Cardiac muscle cell (in vitro differentiated cells and primary cell): ENCODE measurements at regions not wholly inside any gene's neighbourhood (a gene's known extent, or its start where the extent isn't known, plus 50 kb on each side); places are given as distances from the start of the nearest gene placed in this dataset.

Experiments used
- DNase-seq, 2 donors: peaks; one replicate each; pipeline versions ENCODE4 v3.0.0 to v3.0.0-alpha.2; 2010 to 2017; ENCODE audit warnings: low read depth in 1 of 2, low spot score in 1 of 2
- H3K27ac ChIP-seq: fragments of 200-600 bp; sonication (generic); 2 replicates; pipeline ENCODE4 v1.5.1; 2016
- H3K27me3 ChIP-seq: fragments of 200-600 bp; sonication (generic); 2 replicates; pipeline ENCODE4 v1.6.0; 2016; ENCODE audit warnings: control low read depth
- H3K36me3 ChIP-seq: fragments of 200-600 bp; sonication (generic); 2 replicates; pipeline ENCODE4 v1.5.1; 2016; ENCODE audit warnings: control low read depth
- H3K4me1 ChIP-seq: fragments of 200-600 bp; sonication (generic); 2 replicates; pipeline ENCODE4 v1.8.1; 2017; ENCODE audit warnings: low read depth, mild to moderate bottlenecking, mixed run types
- H3K4me3 ChIP-seq: fragments of 200-600 bp; sonication (generic); 2 replicates; pipeline ENCODE4 v1.5.1; 2016; ENCODE audit warnings: mild to moderate bottlenecking
- H3K9me3 ChIP-seq: fragments of 200-600 bp; sonication (generic); 2 replicates; pipeline ENCODE4 v1.5.1; 2017; ENCODE audit warnings: low read depth, mild to moderate bottlenecking, control low read depth
- CTCF ChIP-seq: IDR thresholded peaks from 2 replicates; pipeline ENCODE4 v1.5.1; 2012; ENCODE audit warnings: low read depth, mild to moderate bottlenecking, low read length

- Histone ChIP-seq H3K4me1 (no peaks in the 10 kb centered on the region), H3K4me3 (no peak overlapping the region), H3K27ac (no peak overlapping the region), H3K27me3 (no peaks in the 10 kb centered on the region), H3K36me3 (no peaks in the 10 kb centered on the region), H3K9me3 (no peaks in the 10 kb centered on the region)
- TF ChIP-seq CTCF = no peak
- DNase-seq = no peak
Measured at GRCh38 chr2:6580982-6581381, 284.7 kb downstream of the CMPK2 start.

- Histone ChIP-seq H3K9me3 (no peaks in the 10 kb centered on the region), H3K27ac (no peak overlapping the region), H3K4me3 (no peak overlapping the region), H3K4me1 (no peaks in the 10 kb centered on the region), H3K36me3 (no peaks in the 10 kb centered on the region), H3K27me3 (no peaks in the 10 kb centered on the region)
- no peak for DNase-seq
- no peak for TF ChIP-seq CTCF
Measured at GRCh38 chr2:6589150-6589549, 276.6 kb downstream of the CMPK2 start.

GRCh38 chr2:6590442-6590841 is 275.3 kb downstream of the CMPK2 start:
- H3K27ac ChIP-seq = no peak overlapping the region
- H3K4me3 ChIP-seq = no peak overlapping the region
- H3K9me3 ChIP-seq = no peaks in the 10 kb centered on the region
- H3K4me1 ChIP-seq = no peaks in the 10 kb centered on the region
- H3K36me3 ChIP-seq = no peaks in the 10 kb centered on the region
- H3K27me3 ChIP-seq = no peaks in the 10 kb centered on the region
- no peak for TF ChIP-seq CTCF
- no peak for DNase-seq

GRCh38 chr2:6602471-6602870 is 263.2 kb downstream of the CMPK2 start:
- no peaks in the 10 kb centered on the region for H3K27me3 ChIP-seq
- no peak overlapping the region for H3K4me3 ChIP-seq
- H3K27ac ChIP-seq = no peak overlapping the region
- H3K36me3 ChIP-seq = no peaks in the 10 kb centered on the region
- DNase-seq = no peak
- no peaks in the 10 kb centered on the region for H3K9me3 ChIP-seq
- H3K4me1 ChIP-seq = no peaks in the 10 kb centered on the region
- TF ChIP-seq CTCF = no peak

- H3K36me3 ChIP-seq = no peaks in the 10 kb centered on the region
- no peaks in the 10 kb centered on the region for H3K9me3 ChIP-seq
- no peak overlapping the region for H3K4me3 ChIP-seq
- no peak for DNase-seq
- no peaks in the 10 kb centered on the region for H3K27me3 ChIP-seq
- H3K27ac ChIP-seq = no peak overlapping the region
- H3K4me1 ChIP-seq = no peaks in the 10 kb centered on the region
- no peak for TF ChIP-seq CTCF
Measured at GRCh38 chr2:6605836-6606505, 259.7 kb downstream of the CMPK2 start.
